ENCODE measurements at regions not wholly inside any gene's neighbourhood (a gene's known extent, or its start where the extent isn't known, plus 50 kb on each side); places are given as distances from the start of the nearest gene placed in this dataset.

GRCh38 chr11:69580529-69580928 is 60.4 kb upstream of the CCND1 start:
- ATAC-seq (no peak), FAIRE-seq (no peak), DNase-seq (ENCODE audit: extremely low read depth in 1 of 4, low spot score in 3 of 4) (no peak)
- CTCF ChIA-PET (ENCODE audit: low intra/inter-chr PET ratio), result no interaction called here
- Histone ChIP-seq H3K4me3 (no peak overlapping the region), H3K27me3 (ENCODE audit: control insufficient read depth in 2 of 2, insufficient read depth in 2 of 2, low read length in 2 of 2) (peaks cover 15 to 47% of the 10 kb centered on the region in 2 experiments; a peak in 4 of 5 replicates), H3K9me1 (ENCODE audit: control insufficient read depth, insufficient read depth, low read length) (no peaks in the 10 kb centered on the region), H3K36me3 (ENCODE audit: control insufficient read depth, insufficient read depth, low read length) (no peaks in the 10 kb centered on the region), H3K79me2 (ENCODE audit: control insufficient read depth, insufficient read depth, low read length) (no peaks in the 10 kb centered on the region), H2AFZ (ENCODE audit: low read depth, low read length) (no peak overlapping the region), H3K9me3 (replicated peaks; ENCODE audit: control insufficient read depth, insufficient read depth, low read depth, low read length) (no peaks in the 10 kb centered on the region), H3K27ac (ENCODE audit: extremely low read depth, low read depth, low read length) (no peak overlapping the region), H3K4me2 (ENCODE audit: insufficient read depth, low read length) (no peak overlapping the region), H4K20me1 (replicated peaks; ENCODE audit: control insufficient read depth, insufficient read depth, low read length) (peaks cover 5% of the 10 kb centered on the region; the same call in 1 of the 2 replicates), H3K4me1 (replicated peaks in 1 of 2; ENCODE audit: control insufficient read depth in 2 of 2, insufficient read depth in 2 of 2, low read length in 2 of 2) (peaks cover 7 to 9% of the 10 kb centered on the region in 2 experiments), H3K9ac (ENCODE audit: insufficient read depth in 1 of 2, low read depth in 2 of 2, low read length in 2 of 2) (no peak overlapping the region)
- WGBS (ENCODE audit: insufficient coverage, low coverage, missing lambda C conversion rate), result 0% methylated on average over 4 of the region's 4 CpGs
- no TSS peak for BruUV-seq (replicated peaks)
- TF ChIP-seq POLR2B (IDR thresholded peaks at IDR 0.05; ENCODE audit: low read depth, partially characterized antibody) (no peak), ZNF398 (CRISPR knock-in tag; IDR thresholded peaks at IDR 0.05) (no peak), IRF2 (CRISPR knock-in tag; IDR thresholded peaks at IDR 0.05) (no peak), ZNF511 (CRISPR knock-in tag; IDR thresholded peaks at IDR 0.05) (no peak), IRF9 (tag; IDR thresholded peaks at IDR 0.05) (no peak), HBP1 (CRISPR knock-in tag; IDR thresholded peaks at IDR 0.05) (no peak), ZNF263 (CRISPR knock-in tag; IDR thresholded peaks at IDR 0.05; ENCODE audit: borderline replicate concordance) (no peak), MECOM (CRISPR knock-in tag; IDR thresholded peaks at IDR 0.05) (no peak), MNT (conservative IDR thresholded peaks at IDR 0.05) (no peak), SETDB1 (IDR thresholded peaks at IDR 0.05; ENCODE audit: low read length) (no peak), AFF1 (IDR thresholded peaks at IDR 0.05; ENCODE audit: low read depth in 1 of 2, partially characterized antibody in 2 of 2) (no peak), KLF13 (tag; IDR thresholded peaks at IDR 0.05; ENCODE audit: borderline replicate concordance, low read depth) (no peak)
- POLR2A ChIA-PET, result no interaction called here
- intact Hi-C loops (cut with micrococcal nuclease), result no loop called here
- in situ Hi-C loops (cut with MboI), result no loop called here
